ENCODE measurements at regions not wholly inside any gene's neighbourhood (a gene's known extent, or its start where the extent isn't known, plus 50 kb on each side); places are given as distances from the start of the nearest gene placed in this dataset.
A peak's percentile ranks its signal among the peaks of the same experiment; 100 is the strongest.

- DNase-seq (ENCODE audit: low spot score), result no peak
Observed at GRCh38 chr12:90128526-90128925, 419.9 kb upstream of the ATP2B1 start.

DNA sequence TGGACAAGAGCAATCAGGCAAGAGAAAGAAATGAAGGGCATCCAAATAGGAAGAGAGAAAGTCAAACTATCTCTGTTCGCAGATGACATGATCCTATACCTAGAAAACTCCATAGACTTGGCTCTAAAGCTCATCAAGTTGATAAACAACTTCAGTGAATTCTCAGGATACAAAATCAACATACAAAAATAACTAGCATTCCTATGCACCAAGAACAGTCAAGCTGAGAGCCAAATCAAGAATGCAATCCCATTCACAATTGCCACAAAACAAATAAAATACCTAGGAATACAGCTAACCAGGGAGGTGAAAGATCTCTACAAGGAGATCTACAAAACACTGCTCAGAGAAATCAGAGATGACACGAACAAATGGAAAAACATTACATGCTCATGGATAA lies 417.5 kb upstream of the ATP2B1 start:
- DNase-seq (ENCODE audit: low spot score), result no peak

- DNase-seq (ENCODE audit: low spot score), result no peak
Observed at GRCh38 chr12:90124914-90125313, 416.3 kb upstream of the ATP2B1 start.

GRCh38 chr12:90124289-90124688 lies 415.7 kb upstream of the ATP2B1 start:
- DNase-seq (ENCODE audit: low spot score), result peak; percentile 11

GRCh38 chr12:90122681-90123080 lies 414.0 kb upstream of the ATP2B1 start:
- no peak for DNase-seq (ENCODE audit: low spot score)

DNA sequence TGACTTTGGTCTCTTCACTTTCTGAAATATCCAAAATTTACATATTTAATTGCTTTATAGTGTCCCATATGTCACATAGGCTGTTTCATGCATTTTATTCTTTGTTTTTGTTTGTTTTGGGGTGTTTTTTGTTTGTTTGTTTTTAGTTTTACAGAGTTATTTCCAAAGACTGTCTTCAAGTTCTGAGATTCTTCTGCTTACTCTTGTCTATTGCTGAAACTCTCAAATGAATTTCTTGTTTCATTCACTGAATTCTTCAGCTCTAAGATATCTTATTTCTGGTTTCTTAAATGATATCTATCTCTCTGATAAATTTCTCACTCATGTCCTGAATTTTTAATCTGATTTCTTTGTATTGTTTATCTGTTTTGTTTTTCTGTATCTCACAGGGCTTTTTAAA lies 412.0 kb upstream of the ATP2B1 start:
- DNase-seq (ENCODE audit: low spot score), result no peak

GRCh38 chr12:90112666-90113065 lies 404.0 kb upstream of the ATP2B1 start:
- no peak for DNase-seq (ENCODE audit: low spot score)

DNA sequence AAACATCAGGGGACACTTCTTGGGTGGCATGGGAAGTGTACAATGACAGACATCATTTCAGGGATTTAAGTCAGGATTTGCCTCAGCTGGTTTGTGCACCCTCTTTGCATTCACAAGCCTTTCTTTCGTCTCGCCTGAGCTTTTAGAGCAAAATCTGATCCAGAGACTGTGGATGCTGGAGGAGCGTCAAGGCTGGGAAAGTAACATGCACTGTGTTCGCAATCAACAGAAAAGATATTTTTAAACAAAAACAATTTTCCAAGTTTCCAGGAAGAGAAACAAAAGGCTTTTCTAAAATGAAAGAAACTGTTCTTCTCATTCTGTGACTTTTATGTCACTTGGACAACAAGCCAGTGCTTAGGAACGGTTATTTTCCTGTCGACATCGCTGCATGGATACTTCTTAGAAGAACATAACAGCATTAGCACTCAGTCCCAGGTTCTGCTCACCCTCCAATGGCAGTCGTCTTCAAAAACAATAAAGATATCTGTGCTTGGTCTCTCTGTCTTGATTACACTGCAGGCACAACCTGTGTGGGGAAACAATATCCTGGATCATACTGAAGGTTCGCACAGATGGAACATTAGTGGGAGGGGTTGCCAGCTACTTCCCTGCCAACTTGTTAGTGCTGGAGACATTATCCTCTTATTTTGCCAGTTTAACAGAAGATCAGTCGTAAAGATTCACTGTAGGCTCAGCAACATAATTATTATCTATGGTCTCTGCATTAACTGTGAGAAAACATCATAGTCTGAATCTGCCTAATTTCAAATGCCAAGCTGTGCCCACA lies 403.3 kb upstream of the ATP2B1 start:
- no peak for DNase-seq (ENCODE audit: low spot score)

DNA sequence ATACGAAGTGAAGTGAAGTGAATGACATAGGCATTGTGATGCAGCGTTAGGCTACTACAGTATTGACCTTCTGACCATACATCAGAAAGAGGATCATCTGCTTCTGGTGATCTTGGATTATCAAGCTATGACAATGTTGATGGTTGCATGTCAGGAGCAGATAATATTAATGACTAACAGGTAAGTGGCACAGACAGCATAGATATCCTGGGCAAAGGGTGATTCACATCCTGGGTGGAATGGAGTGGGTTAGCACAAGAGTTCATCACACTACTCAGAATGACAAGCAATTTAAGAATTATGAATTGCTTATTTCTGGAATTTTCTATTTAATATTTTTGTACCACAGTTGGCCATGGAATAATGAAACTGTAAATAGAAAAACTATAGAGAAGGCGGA lies 397.9 kb upstream of the ATP2B1 start:
- no peak for DNase-seq (ENCODE audit: low spot score)

GRCh38 chr12:90102957-90103652 lies 394.5 kb upstream of the ATP2B1 start:
- DNase-seq (ENCODE audit: low spot score), result peak; percentile 18

DNA sequence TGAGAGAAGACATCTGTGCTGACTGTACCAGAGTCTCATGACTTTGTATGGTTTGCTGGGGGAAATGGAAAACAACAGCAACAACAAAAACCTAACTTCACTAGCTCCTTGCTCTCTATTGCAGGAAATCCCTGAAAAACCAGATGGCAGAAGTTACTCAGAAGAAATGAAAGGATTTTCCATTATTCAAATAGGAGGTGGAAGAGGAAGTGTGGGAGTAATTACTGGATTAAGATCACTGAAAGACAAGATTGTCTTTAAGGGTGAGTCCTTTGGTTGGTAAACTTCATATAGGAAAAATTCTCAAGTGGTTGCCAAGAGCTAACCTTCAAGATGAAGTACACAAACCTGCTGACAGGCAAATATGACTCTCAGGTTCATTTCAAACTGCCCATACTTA lies 391.9 kb upstream of the ATP2B1 start:
- no peak for DNase-seq (ENCODE audit: low spot score)

GRCh38 chr12:90099288-90099687 lies 390.6 kb upstream of the ATP2B1 start:
- no peak for DNase-seq (ENCODE audit: low spot score)

- peak; percentile 1 for DNase-seq (ENCODE audit: low spot score)
Observed at GRCh38 chr12:90098132-90098779, 389.6 kb upstream of the ATP2B1 start.

GRCh38 chr12:90091809-90092208 lies 383.2 kb upstream of the ATP2B1 start:
- no peak for DNase-seq (ENCODE audit: low spot score)

GRCh38 chr12:90090929-90091651 lies 382.5 kb upstream of the ATP2B1 start:
- peak; percentile 70 for DNase-seq (ENCODE audit: low spot score)

- DNase-seq (ENCODE audit: low spot score), result no peak
Observed at GRCh38 chr12:90086281-90086680, 377.6 kb upstream of the ATP2B1 start.

- no peak for DNase-seq (ENCODE audit: low spot score)
Observed at GRCh38 chr12:90085494-90086274, 377.0 kb upstream of the ATP2B1 start.

- no peak for DNase-seq (ENCODE audit: low spot score)
Observed at GRCh38 chr12:90084018-90084417, 375.4 kb upstream of the ATP2B1 start.

DNA sequence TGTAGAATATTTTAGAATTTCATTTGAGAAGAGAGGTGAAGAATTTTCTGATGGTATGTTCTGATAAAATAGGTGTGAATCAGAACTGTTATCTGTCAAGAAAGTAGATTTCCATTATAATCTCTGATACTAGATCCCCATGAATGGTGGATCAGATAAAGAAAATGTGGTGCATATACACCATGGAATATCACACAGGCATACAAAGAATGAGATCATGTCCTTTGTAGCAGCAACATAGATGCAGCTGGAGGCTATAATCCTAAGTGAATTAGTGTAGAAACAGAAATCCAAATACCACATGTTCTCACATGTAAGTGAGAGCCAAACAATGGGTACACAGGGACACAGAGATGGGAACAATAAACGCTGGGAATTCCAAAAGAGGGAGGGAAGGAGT lies 372.0 kb upstream of the ATP2B1 start:
- no peak for DNase-seq (ENCODE audit: low spot score)

GRCh38 chr12:90079529-90080210 lies 371.0 kb upstream of the ATP2B1 start:
- no peak for DNase-seq (ENCODE audit: low spot score)

- no peak for DNase-seq (ENCODE audit: low spot score)
Observed at GRCh38 chr12:90078344-90078743, 369.7 kb upstream of the ATP2B1 start.
